Thyroid gland (tissue), 4 donors: ENCODE measurements at regions not wholly inside any gene's neighbourhood (a gene's known extent, or its start where the extent isn't known, plus 50 kb on each side); places are given as distances from the start of the nearest gene placed in this dataset.

Experiments used
- CTCF ChIP-seq, 6 experiments: fragments of 200-600 bp in 3 of 6; fragments of 450-650 bp in 3 of 6; sonication (generic) in 3 of 6; IDR thresholded peaks; one replicate each; pipeline ENCODE4 v1.5.1; 2016 to 2019; ENCODE audit warnings: antibody characterized with exemption in 6 of 6, mild to moderate bottlenecking in 2 of 6, inconsistent platforms in 1 of 6, moderate library complexity in 1 of 6
- POLR2A ChIP-seq, 2 donors: fragments of 450-650 bp; IDR thresholded peaks; one replicate each; pipeline ENCODE4 v1.6.1; 2017; ENCODE audit warnings: antibody characterized with exemption in 2 of 2, mild to moderate bottlenecking in 2 of 2, moderate library complexity in 1 of 2

DNA sequence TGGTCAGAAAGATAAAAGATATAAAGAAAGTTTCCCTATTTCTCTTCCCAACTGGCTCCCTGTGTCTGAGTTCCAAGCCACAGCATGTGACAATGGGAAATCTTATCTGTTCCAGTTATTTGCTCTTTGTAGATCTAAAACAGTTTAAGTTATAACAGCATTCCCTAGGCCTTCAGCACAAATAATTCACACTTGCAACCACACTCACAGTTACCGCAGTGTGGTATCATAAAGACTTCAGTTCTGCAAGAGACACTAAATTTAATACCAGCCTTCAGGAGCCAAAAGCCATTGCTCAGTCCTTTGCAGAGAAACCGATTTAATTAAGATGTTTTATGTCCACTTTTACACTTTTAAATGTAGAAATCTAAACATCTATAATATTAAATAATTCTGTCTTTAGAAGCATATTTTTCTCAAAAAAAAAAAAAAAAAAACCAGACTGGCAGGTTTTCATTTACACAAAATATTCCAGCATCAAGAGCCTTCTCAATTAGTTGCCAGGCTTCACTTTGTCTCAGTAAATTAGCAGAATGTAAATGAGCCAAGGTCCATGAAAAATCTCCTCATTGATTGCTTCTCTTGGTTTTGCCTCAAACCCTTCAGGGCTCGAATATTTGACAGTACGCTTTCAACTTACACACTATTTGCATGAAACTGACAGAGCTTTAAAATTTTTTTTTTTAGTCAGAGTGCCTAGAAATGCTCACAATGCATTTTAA, 300.0 kb upstream of the DDI1 start:
- no peak for TF ChIP-seq CTCF (IDR thresholded peaks at IDR 0.05)
- no peak for TF ChIP-seq POLR2A (IDR thresholded peaks at IDR 0.05)
